GM21526 (cell line): ENCODE measurements at regions not wholly inside any gene's neighbourhood (a gene's known extent, or its start where the extent isn't known, plus 50 kb on each side); places are given as distances from the start of the nearest gene placed in this dataset.

ENCODE experiments used
- ATAC-seq: cut with Tn5 transposase; IDR thresholded peaks from one replicate; pipeline ENCODE4 v1.9.1; 2021; ENCODE audit warnings: moderate library complexity; ENCODE audit not compliant: unreplicated experiment, low FRiP score

DNA sequence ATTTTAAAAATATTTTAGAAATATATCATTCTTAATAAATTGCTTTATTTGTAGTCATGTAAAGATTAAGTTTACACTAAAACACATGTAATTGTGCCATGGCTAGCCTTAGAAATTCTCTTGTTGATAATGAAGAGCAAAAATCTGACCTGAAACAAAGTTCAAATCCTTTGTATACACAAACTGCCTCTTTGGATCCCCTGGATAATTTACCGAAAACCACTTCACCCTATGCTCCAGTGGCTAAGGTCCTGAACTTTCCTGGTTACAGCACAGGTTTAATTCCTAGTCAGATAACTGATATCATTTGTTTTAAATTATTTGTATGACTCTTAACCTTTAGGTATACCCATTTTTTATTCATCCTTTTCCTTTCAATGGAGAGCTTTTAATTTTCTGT is 1093.2 kb upstream of the ADGRL4 start:
- ATAC-seq, result no peak

DNA sequence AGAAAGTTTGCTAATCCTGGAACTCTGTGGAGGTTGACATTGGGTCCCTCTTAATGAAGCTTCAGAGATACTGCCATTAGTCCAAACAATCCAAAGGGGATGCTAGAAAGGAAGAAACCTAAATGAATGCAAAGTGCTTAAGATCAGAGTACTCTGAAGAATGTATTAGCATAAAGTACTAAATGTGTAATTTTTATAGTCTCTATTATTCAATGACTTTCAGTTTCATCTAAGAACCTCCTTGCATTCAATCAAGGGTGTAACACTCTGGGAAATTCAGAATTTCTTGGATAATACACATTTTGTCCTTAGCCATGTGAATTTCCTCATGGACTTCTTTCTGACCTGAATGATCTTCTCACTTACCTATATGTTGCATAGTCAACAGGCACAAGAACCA is 1078.5 kb upstream of the ADGRL4 start:
- ATAC-seq, result no peak

DNA sequence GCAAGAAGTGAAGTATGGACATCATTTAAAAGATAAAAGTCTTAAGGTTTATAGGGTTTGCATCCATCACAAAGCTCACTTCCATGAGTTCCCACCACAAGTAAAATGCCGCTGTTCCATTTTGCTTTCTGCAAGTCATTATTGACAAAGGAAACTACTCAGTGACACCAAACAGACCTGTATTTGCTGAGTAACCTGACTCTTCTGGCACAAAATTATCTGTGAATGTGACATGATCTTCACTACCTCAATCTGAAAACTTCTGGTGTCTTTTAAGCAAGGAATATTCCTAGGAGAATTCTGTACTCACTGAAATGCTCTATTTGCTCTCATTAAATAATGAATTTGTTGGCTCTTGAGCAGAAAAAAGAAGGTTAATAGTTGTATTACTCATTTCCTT is 1077.4 kb upstream of the ADGRL4 start:
- ATAC-seq, result no peak

DNA sequence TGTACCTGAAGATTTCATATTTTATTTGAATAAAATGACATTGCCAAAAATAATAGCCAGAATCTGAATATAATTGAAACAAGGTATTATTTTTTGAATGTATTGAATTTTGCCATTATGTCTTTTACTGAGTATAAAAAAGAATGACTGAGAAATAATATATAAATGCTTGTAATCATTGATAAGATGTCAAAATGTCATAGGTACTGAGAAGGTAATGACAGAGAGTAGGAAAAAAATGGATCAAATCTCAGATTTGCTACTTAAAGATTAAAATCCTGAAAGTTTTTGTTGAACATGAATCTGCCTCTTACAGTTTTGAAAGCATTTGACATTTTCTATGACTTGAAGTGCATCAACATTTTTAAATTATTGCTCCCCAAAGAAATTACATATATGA is 1069.9 kb upstream of the ADGRL4 start:
- ATAC-seq, result no peak

DNA sequence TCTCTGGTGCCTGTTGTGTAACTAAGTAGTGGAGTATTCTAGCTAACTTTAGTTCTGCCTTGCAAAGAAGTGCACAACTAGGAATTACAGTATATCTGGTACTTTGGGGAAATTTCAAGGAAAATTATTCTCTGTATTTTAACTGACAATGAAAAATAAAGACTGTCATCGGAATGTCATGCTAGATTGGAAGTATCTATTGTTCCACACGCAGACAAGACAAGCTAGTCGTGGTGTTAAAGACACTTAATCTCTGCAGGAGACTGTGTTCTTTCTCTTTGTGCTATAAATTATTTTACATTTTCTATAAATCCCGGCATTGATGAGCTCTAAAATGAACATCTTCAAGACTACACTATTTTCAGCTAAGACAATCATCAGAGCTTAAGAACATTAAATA is 1068.8 kb upstream of the ADGRL4 start:
- no peak for ATAC-seq

DNA sequence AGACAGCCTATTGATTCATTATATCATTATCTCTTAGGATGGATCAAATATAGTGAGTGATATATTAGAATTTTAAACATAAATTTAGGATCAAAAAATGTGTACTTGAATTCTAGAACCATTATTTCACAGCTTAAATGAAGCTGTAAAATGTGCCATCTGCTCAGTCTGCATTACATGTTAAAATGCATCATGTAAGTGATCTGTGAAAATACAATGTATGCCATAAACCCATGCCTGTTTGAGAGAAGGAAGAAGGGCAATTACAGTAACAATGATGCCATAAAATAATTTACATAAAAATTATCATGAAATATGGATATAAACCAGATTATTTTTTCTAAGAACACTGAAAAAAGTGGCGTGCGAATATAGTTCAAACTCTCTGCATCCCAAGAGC is 1066.0 kb upstream of the ADGRL4 start:
- ATAC-seq, result no peak

DNA sequence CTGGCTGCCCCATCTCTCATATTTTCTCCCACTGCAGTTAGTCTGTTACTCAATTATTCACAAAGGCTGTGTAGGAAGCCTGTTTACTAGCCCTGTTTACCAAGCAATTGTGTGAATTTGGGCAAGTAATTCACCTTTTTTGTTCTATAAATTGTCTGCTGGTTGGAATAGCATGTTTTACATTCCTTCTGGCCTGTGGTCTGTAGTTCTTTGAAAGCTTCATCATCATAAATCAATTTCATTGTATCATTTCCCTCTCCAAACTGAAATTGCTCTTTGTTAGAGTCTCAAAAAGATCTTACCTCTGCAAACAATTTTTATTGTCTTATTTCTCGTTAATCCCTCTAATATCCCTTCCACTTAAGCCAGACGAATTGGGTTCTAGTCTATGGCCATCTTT is 1059.5 kb upstream of the ADGRL4 start:
- ATAC-seq, result no peak

DNA sequence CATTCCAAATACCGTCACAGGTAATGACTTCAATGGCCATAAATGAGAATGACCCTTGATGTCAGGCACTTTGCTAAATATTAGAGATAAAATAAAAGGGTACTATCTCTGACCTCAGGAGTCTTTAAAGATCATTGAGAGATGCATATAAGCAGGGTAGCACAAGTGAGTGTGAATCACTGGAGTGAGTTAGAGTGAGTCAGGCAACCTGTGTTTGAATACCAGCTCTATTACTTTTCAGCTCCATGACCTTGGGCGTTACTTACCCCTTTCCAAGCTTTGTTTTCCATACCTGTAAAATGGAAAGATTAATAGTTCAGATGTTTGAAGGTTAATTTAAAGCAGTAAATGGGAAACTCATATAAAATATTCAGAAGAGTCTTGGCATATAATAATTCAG is 1058.0 kb upstream of the ADGRL4 start:
- ATAC-seq, result no peak

DNA sequence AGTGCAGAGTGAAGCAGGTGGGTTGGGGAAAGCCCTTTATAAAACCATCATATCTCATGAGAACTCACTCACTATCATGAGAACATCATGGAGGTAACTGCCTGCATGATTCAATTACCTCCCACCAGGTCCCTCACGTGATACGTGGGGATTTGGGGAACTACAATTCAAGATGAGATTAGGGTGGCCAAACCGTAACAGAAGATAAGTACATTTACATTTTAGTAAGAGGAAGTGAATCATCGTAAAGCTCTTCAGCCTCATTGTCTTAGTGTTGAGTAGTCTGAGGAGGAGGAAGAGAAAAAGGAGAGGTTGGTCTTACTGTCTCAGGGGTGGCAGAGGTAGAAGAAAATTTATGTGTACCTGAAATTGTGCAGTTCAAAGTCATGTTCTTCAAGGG is 1053.4 kb upstream of the ADGRL4 start:
- no peak for ATAC-seq

DNA sequence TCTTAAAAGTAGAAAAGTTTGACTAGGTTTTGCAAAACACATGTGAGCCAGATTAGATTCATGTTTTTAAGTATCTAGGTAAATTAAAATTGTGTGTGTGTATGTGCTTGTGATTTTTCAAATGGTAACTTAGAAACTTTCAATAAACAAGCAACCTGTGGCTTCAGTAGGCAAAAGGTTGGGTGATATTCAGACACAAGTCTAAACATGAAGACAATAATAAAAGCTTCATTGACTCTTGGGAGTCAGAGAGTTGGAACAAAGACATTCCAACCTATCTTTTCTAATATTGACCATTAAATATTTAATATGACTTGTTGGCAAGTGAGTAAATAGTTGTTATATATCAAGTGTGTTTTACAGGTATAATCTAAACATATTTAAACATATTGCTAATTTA is 1049.6 kb upstream of the ADGRL4 start:
- no peak for ATAC-seq

DNA sequence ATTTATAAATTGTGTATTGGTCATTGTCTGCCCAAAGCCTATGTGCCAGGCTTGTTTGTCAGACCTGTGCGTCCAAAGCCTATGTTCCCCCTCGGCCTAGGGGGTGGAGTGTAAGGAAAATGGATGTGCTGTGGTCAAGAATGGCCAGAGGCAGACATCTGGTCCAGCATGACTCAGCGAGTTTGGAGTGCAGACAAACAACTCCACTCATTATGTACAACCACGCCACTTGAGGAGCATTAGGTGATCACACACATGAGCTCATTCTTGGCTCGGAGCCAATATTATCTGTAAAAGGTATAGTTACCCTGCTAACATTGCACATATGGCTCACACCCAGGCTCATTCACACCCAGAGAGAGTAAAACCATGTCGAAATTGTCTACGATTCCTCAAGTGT is 1047.6 kb upstream of the ADGRL4 start:
- ATAC-seq, result no peak

DNA sequence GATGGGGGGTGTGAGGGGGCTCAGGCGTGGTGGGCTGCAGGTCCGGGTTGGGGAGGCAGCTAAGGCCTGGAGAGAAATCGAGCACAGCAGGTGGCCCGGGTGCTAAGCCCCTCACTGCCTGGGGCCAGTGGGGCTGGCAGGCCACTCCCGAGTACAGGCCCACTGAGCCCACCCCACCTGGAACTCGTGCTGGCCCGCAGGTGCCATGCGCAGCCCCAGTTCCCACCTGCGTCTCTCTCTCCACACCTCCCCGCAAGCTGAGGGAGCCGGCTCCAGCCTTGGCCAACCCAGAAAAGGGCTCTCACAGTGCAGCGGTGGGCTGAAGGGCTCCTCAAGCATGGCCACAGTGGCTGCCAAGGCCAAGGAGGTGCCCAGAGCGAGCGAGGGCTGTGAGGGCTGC is 1047.1 kb upstream of the ADGRL4 start:
- no peak for ATAC-seq

DNA sequence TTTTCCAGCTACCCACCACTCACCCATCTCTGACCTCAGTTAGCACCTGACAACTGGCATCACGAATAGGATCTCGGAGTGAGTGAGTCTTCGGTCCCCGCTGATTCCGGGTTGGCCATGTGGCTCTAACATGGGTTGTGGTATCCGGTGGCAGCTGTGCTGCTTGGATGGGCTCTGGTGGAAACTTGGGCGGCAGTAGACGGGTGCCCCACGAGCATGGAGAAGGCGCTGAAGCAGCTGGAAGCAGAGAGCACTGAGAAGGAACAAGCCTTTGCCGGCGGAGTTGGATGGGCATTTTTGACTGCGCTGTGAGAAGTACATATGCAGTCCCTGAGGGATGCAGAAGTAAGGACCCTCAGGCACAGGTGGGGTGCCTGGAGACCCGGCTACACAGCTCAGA is 1044.0 kb upstream of the ADGRL4 start:
- ATAC-seq, result no peak

DNA sequence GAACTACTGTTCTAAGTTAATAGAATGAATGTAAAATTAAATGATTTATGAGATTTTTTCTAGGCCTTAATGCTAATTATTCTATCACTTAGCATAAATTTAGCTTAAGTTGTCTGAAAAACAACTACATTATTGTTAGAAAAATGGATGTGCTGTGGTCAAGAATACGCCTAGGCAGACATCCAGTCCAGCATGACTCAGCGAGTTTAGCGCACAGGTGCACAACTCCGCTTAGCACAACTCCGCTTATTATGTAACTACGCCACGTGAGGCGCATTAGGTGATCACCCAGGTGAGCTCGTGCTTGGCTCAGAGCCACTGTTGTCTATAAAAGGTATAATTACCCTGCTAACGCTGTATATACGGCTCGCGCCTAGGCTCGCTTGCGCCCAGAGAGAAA is 1043.6 kb upstream of the ADGRL4 start:
- ATAC-seq, result no peak

DNA sequence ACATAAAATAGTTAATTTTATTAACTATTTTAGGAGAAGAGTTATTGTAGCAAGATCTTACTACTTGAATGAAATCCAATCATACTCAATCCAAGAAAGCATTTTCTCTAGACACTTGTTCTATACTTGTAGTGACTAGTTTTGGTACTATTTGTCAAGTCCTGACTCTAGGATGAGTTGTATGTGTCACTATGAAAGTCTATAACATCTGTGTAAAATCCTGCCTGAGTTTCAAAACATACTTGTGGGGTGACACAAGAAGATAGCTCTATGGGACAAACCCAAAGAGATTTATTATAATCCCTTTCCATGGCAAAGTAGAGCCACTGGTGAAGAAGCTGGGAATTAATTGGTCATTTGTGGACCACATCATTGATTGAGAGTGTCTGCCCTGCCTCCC is 1042.2 kb upstream of the ADGRL4 start:
- no peak for ATAC-seq

DNA sequence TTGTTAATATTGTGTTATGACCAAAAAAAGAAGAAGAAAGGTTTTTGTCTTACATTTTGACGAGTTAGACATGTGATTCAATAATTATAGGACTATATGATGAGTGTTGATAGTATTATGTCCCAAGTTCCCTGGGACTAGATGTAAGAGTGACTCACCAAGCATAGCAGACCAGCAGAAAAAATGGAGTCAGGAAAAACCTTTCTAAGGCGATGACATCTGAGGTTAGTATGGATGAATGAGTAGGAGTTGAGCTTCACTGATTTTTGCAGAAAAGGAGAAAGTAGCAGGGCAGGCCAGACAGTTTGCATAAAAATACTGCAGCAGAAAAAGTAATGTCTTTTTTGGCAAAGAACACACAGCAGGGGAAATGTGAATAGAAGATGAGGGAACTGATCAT is 1041.3 kb upstream of the ADGRL4 start:
- no peak for ATAC-seq

DNA sequence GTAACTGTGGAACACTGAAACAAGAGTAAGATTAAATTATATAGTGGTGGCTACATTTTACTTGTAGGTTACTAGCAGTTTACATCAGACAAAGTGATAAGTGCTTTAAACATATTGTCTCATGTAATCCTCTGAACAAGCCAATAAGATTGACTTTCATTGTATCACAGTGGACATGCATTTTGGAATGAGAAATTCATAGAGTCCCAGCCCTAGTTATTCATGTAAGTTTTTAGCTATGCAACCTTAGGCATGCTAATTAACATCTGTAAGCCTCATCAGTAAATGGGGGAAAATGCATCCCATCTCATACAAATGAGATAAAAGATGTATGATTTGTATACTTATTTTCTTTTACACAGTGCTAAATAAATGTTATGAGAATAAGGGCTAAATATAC is 1038.1 kb upstream of the ADGRL4 start:
- no peak for ATAC-seq

DNA sequence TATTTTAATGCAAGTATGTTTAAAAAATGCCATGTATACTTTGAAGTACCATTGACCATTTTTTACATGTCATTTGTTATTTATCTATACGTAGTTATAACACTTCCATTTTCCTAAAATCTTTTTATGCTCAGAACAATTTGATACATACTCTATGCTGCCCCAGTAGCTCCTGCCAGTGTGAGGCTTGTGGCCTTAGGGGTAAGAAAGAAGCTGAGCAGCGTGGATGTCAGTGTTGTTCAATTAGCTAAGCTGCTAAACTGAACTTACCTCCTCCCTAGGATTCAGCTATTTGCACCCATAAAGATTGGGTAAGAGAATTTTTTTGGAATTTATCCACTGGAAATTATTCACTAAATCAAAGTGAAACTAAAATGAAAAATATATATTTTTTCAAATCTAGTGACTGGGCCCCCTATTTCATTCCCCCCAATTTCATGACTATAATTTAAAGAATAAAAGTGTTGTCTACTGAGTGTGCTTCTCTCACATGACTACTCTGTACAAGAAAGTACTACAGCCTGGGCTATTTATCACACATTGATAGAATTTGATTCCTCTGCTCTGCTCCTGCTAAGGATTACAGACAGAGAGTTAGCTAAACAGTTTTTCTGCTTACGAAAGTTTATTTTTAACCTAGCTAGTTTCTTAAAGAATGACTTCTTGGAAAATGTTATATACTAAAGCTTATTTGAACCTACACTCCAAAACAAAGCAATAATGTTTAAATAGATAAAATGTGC is 1030.3 kb upstream of the ADGRL4 start:
- ATAC-seq, result no peak

DNA sequence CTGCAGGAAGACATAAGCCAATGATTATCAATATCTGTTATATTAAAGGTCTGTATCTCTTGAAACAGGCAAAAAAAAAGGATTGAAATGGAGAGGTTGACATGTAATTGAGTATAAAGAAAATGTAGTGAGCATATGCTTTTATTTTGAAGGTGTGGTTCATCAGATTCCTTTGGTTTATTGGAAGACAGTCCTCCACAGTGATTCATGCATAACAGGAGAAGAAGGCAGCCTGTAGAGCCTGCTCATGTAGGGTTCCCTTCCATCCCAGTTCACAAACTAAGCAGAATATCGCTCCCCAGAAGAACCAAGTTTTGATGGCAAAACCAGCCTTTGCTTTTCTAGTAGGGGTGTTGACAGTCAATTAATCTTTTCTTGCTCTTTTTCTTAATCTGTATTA is 1016.8 kb upstream of the ADGRL4 start:
- ATAC-seq, result no peak

DNA sequence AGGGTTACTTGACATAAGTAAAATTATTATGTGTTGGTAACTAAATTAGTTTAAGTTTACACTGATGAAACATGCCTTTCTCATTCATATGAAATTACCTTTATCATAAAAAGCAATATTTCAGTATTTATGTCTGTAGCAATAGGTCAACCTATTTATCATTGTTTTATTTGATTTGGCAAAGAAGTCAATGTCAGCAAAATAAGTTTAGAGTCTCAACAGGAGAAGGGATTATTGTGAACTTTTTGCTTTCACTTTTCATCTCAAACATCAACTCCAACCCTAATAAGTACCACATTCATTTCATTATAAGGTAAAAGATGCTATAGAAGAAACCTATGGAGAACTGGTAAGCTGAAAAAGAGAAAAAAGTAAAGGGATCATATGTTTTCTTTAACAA is 1015.4 kb upstream of the ADGRL4 start:
- ATAC-seq, result no peak

DNA sequence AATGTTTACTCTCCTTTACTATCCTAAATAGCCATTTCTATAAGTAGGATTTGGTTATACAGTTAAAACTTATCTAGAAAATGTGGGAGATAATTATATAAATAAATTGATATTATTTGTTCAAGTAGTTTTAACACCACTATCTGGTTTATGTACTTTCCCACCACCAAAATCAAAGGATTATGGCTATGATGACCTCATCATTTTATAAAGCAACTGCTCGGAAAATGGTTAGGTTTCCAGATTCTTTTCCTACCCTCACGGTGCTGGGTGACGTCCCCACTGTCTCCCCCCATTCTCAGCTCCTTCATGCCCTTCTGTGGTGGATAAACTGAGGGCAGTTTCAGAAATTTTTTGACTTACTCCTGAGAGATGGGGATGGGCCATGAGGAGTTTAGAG is 1011.8 kb upstream of the ADGRL4 start:
- no peak for ATAC-seq

DNA sequence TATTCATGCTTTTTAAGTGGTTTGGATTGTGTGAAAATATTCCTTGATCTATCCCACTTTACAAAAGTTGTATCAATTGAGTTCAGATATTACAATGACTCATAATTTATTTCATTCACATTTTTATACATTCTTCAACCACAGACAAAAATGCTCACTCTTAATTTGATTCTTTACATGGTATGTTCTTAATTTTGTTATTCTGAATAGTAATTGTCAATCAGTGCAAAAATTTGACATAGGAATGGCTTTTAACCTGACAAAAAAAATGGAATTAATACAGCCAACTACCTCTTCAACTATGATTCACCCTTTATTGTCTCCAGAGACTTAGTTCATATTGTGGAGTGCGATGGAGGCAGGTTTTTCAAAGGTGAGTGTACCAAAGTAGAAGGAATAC is 1002.4 kb upstream of the ADGRL4 start:
- no peak for ATAC-seq

DNA sequence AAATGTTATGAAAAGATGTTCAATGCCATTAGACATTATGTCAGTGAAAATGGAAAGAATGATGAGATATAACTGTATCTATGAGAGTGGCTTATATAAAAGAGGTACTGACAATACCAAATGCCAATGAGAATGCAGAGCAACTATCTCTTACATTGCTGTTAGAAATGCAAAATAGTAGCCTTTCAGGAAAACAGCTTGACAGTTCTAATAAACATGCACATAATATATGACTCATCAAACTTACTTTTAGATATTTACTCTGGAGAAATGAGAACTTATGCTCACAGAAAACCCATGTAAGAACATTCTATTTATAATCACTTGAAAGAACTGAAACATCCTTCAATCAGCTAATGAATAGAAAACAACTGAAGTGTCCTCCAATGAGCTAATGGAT is 996.7 kb upstream of the ADGRL4 start:
- no peak for ATAC-seq
